ENCODE measurements at regions not wholly inside any gene's neighbourhood (a gene's known extent, or its start where the extent isn't known, plus 50 kb on each side); places are given as distances from the start of the nearest gene placed in this dataset.

DNA sequence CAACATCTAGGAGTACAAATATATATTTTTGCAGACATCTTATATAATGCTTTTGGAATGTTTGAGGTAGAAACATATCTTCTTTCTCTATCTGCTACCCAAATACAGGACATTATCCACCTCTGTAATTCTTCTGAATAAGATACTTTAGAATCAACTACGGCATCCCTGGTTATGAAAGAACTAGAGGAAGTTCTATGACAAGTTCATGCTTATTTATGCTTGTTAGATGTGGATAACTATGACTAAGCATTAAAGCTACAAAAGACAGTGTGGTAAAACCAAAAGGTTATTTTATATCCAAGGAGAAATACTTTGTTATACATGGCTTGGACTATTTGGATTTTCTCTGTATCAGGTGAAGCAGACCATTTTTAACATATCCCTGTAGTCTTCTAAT, 894.0 kb downstream of the KCNT2 start:
- no peaks in the 10 kb centered on the region for H3K4me1 ChIP-seq (ENCODE audit: low read length)
- no peaks in the 10 kb centered on the region for H3K36me3 ChIP-seq (ENCODE audit: insufficient read depth, low read length)
- H3K4me3 ChIP-seq (ENCODE audit: low read length), result no peak overlapping the region
- no peaks in the 10 kb centered on the region for H4K20me1 ChIP-seq (ENCODE audit: insufficient read depth, low read depth, low read length)
- no peak overlapping the region for H3K27ac ChIP-seq (ENCODE audit: low read length)
- H3K9me3 ChIP-seq (ENCODE audit: low read length), result peaks cover 5% of the 10 kb centered on the region; the same call in 1 of the 2 replicates
- H3K79me2 ChIP-seq (ENCODE audit: low read length), result no peaks in the 10 kb centered on the region
- H3K9ac ChIP-seq (ENCODE audit: low read length), result no peak overlapping the region
- no peak overlapping the region for H2AFZ ChIP-seq (ENCODE audit: low read length)
- H3K9me2 ChIP-seq (replicated peaks; ENCODE audit: insufficient read depth, low read length), result no peaks in the 10 kb centered on the region
- no peaks in the 10 kb centered on the region for H3K27me3 ChIP-seq (ENCODE audit: low read length)
- no peak for DNase-seq
- no peak overlapping the region for H3K4me2 ChIP-seq (ENCODE audit: low read depth, low read length, poor library complexity, severe bottlenecking)

GRCh38 chr1:195709821-195710220, 898.4 kb downstream of the KCNT2 start:
- no peak overlapping the region for H3K4me3 ChIP-seq (ENCODE audit: low read length)
- H3K36me3 ChIP-seq (ENCODE audit: insufficient read depth, low read length), result no peaks in the 10 kb centered on the region
- no peak for DNase-seq
- no peak overlapping the region for H3K9ac ChIP-seq (ENCODE audit: low read length)
- no peaks in the 10 kb centered on the region for H3K4me1 ChIP-seq (ENCODE audit: low read length)
- H4K20me1 ChIP-seq (ENCODE audit: insufficient read depth, low read depth, low read length), result no peaks in the 10 kb centered on the region
- H3K27ac ChIP-seq (ENCODE audit: low read length), result no peak overlapping the region
- H3K4me2 ChIP-seq (ENCODE audit: low read depth, low read length, poor library complexity, severe bottlenecking), result no peak overlapping the region
- H3K79me2 ChIP-seq (ENCODE audit: low read length), result no peaks in the 10 kb centered on the region
- no peaks in the 10 kb centered on the region for H3K27me3 ChIP-seq (ENCODE audit: low read length)
- peaks cover 5% of the 10 kb centered on the region; the same call in 1 of the 2 replicates for H3K9me3 ChIP-seq (ENCODE audit: low read length)
- H3K9me2 ChIP-seq (replicated peaks; ENCODE audit: insufficient read depth, low read length), result no peaks in the 10 kb centered on the region
- H2AFZ ChIP-seq (ENCODE audit: low read length), result no peak overlapping the region

DNA sequence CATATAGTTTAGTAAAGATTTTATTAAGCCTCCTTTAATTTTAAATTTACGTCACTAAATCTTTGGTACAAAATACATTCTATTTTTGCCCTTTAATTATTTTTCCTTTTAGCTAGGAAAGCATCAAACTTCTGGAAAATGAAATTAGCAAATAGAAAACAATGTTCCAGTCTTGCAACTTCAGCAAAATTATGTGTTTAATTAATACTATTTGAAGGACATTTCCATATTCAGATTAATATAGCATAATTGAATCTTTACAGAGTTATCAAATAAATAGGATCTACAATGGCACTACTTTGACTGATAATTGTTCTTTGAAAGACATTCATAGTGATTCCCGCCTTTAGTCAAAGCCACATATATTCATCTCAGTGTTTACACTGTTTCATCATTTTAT, 904.2 kb downstream of the KCNT2 start:
- Histone ChIP-seq H3K4me1 (ENCODE audit: low read length) (no peaks in the 10 kb centered on the region), H3K9ac (ENCODE audit: low read length) (no peak overlapping the region), H4K20me1 (ENCODE audit: insufficient read depth, low read depth, low read length) (no peaks in the 10 kb centered on the region), H3K4me3 (ENCODE audit: low read length) (no peak overlapping the region), H3K27me3 (ENCODE audit: low read length) (no peaks in the 10 kb centered on the region), H3K27ac (ENCODE audit: low read length) (no peak overlapping the region), H3K9me3 (ENCODE audit: low read length) (no peaks in the 10 kb centered on the region; the same call in 1 of the 2 replicates), H2AFZ (ENCODE audit: low read length) (no peak overlapping the region), H3K4me2 (ENCODE audit: low read depth, low read length, poor library complexity, severe bottlenecking) (no peak overlapping the region), H3K36me3 (ENCODE audit: insufficient read depth, low read length) (no peaks in the 10 kb centered on the region), H3K9me2 (replicated peaks; ENCODE audit: insufficient read depth, low read length) (no peaks in the 10 kb centered on the region), H3K79me2 (ENCODE audit: low read length) (no peaks in the 10 kb centered on the region)
- DNase-seq, result no peak

DNA sequence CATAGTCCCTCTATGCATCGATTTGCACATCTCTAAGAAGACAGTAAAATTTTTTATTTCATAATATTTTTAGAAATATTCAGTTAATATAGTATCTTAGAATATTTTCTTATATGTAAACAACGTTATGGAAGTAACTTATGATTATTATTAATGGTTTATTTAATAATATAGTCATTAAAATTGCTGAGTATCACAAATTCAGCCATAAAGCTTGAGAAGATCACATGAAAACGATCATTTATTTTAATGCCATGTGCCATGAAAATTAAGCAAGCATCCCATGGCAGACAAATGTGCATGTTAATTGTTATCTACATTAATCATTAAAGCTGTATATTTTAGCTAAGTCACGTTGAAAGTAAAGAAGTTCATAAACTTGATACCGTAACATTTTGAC, 907.1 kb downstream of the KCNT2 start:
- Histone ChIP-seq H3K79me2 (ENCODE audit: low read length) (no peaks in the 10 kb centered on the region), H3K4me1 (ENCODE audit: low read length) (no peaks in the 10 kb centered on the region), H3K9me3 (ENCODE audit: low read length) (peaks cover 3% of the 10 kb centered on the region; the same call in 1 of the 2 replicates), H3K4me2 (ENCODE audit: low read depth, low read length, poor library complexity, severe bottlenecking) (no peak overlapping the region), H3K4me3 (ENCODE audit: low read length) (no peak overlapping the region), H3K27me3 (ENCODE audit: low read length) (no peaks in the 10 kb centered on the region), H3K27ac (ENCODE audit: low read length) (no peak overlapping the region), H3K9ac (ENCODE audit: low read length) (no peak overlapping the region), H4K20me1 (ENCODE audit: insufficient read depth, low read depth, low read length) (no peaks in the 10 kb centered on the region), H2AFZ (ENCODE audit: low read length) (no peak overlapping the region), H3K9me2 (replicated peaks; ENCODE audit: insufficient read depth, low read length) (no peaks in the 10 kb centered on the region), H3K36me3 (ENCODE audit: insufficient read depth, low read length) (no peaks in the 10 kb centered on the region)
- DNase-seq, result no peak

DNA sequence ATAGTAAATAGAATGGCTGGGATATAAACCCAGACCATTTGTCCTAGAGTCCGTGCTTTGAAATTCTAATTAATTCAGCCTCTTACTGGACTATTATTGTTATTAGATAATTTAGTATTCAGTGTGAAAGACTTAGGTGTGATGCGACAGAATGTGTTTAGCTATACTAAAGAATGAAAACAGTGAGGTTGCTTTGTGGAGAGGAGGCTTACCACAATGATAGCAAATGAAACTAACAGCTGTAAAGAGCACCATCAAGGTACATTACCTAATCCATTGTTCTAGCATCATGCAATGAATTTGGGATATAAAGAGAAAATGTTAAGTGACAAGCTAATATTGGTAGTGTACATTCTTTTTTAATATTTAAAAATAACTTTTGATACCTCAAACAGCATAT, 911.1 kb downstream of the KCNT2 start:
- Histone ChIP-seq H3K9ac (ENCODE audit: low read length) (no peak overlapping the region), H3K27ac (ENCODE audit: low read length) (no peak overlapping the region), H2AFZ (ENCODE audit: low read length) (no peak overlapping the region), H4K20me1 (ENCODE audit: insufficient read depth, low read depth, low read length) (no peaks in the 10 kb centered on the region), H3K4me1 (ENCODE audit: low read length) (no peaks in the 10 kb centered on the region), H3K9me2 (replicated peaks; ENCODE audit: insufficient read depth, low read length) (no peaks in the 10 kb centered on the region), H3K9me3 (ENCODE audit: low read length) (peaks cover 3% of the 10 kb centered on the region; the same call in 1 of the 2 replicates), H3K27me3 (ENCODE audit: low read length) (no peaks in the 10 kb centered on the region), H3K4me2 (ENCODE audit: low read depth, low read length, poor library complexity, severe bottlenecking) (no peak overlapping the region), H3K79me2 (ENCODE audit: low read length) (no peaks in the 10 kb centered on the region), H3K4me3 (ENCODE audit: low read length) (no peak overlapping the region), H3K36me3 (ENCODE audit: insufficient read depth, low read length) (no peaks in the 10 kb centered on the region)
- DNase-seq, result no peak

- Histone ChIP-seq H3K4me1 (ENCODE audit: low read length) (no peaks in the 10 kb centered on the region), H2AFZ (ENCODE audit: low read length) (no peak overlapping the region), H3K79me2 (ENCODE audit: low read length) (no peaks in the 10 kb centered on the region), H3K27me3 (ENCODE audit: low read length) (no peaks in the 10 kb centered on the region), H3K9me3 (ENCODE audit: low read length) (peaks cover 21% of the 10 kb centered on the region; the same call in 1 of the 2 replicates), H3K36me3 (ENCODE audit: insufficient read depth, low read length) (no peaks in the 10 kb centered on the region), H3K4me3 (ENCODE audit: low read length) (no peak overlapping the region), H3K4me2 (ENCODE audit: low read depth, low read length, poor library complexity, severe bottlenecking) (no peak overlapping the region), H3K9ac (ENCODE audit: low read length) (no peak overlapping the region), H4K20me1 (ENCODE audit: insufficient read depth, low read depth, low read length) (no peaks in the 10 kb centered on the region), H3K27ac (ENCODE audit: low read length) (no peak overlapping the region), H3K9me2 (replicated peaks; ENCODE audit: insufficient read depth, low read length) (no peaks in the 10 kb centered on the region)
- no peak for DNase-seq
Observed at GRCh38 chr1:195686764-195687163, 921.5 kb downstream of the KCNT2 start.

- H3K27me3 ChIP-seq (ENCODE audit: low read length), result no peaks in the 10 kb centered on the region
- peaks cover 22% of the 10 kb centered on the region for H3K9me3 ChIP-seq (ENCODE audit: low read length)
- no peak overlapping the region for H3K9ac ChIP-seq (ENCODE audit: low read length)
- no peaks in the 10 kb centered on the region for H3K79me2 ChIP-seq (ENCODE audit: low read length)
- H3K36me3 ChIP-seq (ENCODE audit: insufficient read depth, low read length), result no peaks in the 10 kb centered on the region
- H4K20me1 ChIP-seq (ENCODE audit: insufficient read depth, low read depth, low read length), result no peaks in the 10 kb centered on the region
- no peak overlapping the region for H3K27ac ChIP-seq (ENCODE audit: low read length)
- H3K4me1 ChIP-seq (ENCODE audit: low read length), result no peaks in the 10 kb centered on the region
- no peak overlapping the region for H3K4me2 ChIP-seq (ENCODE audit: low read depth, low read length, poor library complexity, severe bottlenecking)
- H2AFZ ChIP-seq (ENCODE audit: low read length), result no peak overlapping the region
- H3K4me3 ChIP-seq (ENCODE audit: low read length), result no peak overlapping the region
- DNase-seq, result no peak
- no peaks in the 10 kb centered on the region for H3K9me2 ChIP-seq (replicated peaks; ENCODE audit: insufficient read depth, low read length)
Observed at GRCh38 chr1:195664628-195665027, 943.6 kb downstream of the KCNT2 start.

DNA sequence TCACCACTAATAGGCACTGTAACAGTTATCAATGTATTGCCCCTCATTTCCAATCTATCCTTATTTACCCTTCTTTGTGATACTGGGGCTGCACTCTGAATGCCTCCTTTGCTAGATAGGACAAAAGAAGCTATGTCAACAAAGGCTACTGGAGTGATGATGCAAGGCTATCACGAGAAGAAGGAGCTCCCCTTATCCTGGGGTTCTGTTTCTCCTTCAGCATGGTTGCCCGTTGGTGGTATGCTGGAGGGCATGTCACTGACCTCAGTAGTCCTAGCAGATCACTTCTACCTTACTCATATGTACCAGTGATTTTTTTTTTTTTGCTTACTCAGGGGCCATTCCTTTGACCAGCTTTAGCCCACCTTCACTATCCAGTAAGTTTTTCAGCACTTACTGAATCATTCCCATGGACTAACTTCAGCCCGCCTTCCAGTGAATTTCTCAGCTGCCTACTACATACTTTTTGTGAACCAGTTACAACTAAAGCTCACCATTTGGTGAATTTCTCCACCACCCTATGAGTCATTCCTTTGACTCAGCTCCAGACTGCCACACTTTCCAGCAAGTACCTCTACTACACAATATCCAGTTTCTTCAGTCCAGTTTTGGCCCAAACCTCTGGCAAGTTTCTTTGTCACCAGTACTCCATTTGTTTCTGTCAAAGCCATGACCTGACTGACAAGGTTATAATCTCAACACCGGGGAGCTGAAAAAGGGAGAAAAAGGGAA, 944.5 kb downstream of the KCNT2 start:
- Histone ChIP-seq H3K9ac (ENCODE audit: low read length) (no peak overlapping the region), H3K4me2 (ENCODE audit: low read depth, low read length, poor library complexity, severe bottlenecking) (no peak overlapping the region), H3K4me3 (ENCODE audit: low read length) (no peak overlapping the region), H3K27me3 (ENCODE audit: low read length) (no peaks in the 10 kb centered on the region), H4K20me1 (ENCODE audit: insufficient read depth, low read depth, low read length) (no peaks in the 10 kb centered on the region), H3K9me3 (ENCODE audit: low read length) (peaks cover 22% of the 10 kb centered on the region), H3K79me2 (ENCODE audit: low read length) (no peaks in the 10 kb centered on the region), H3K4me1 (ENCODE audit: low read length) (no peaks in the 10 kb centered on the region), H3K27ac (ENCODE audit: low read length) (no peak overlapping the region), H2AFZ (ENCODE audit: low read length) (no peak overlapping the region), H3K36me3 (ENCODE audit: insufficient read depth, low read length) (no peaks in the 10 kb centered on the region), H3K9me2 (replicated peaks; ENCODE audit: insufficient read depth, low read length) (no peaks in the 10 kb centered on the region)
- no peak for DNase-seq

All from Karpas-422 (cell line).